Neutrophil (primary cell): ENCODE measurements at regions not wholly inside any gene's neighbourhood (a gene's known extent, or its start where the extent isn't known, plus 50 kb on each side); places are given as distances from the start of the nearest gene placed in this dataset.

Experiments used
- H3K27ac ChIP-seq: fragments of 200-600 bp; sonication (generic); 2 replicates; pipeline ENCODE4 v1.5.1; 2016; ENCODE audit warnings: mild to moderate bottlenecking, moderate library complexity
- H3K27me3 ChIP-seq: fragments of 200-600 bp; sonication (generic); 2 replicates; pipeline ENCODE4 v1.6.0; 2016; ENCODE audit warnings: mild to moderate bottlenecking
- H3K36me3 ChIP-seq: fragments of 200-600 bp; sonication (generic); 2 replicates; pipeline ENCODE4 v1.5.1; 2017
- H3K4me1 ChIP-seq, 2 experiments: fragments of 200-600 bp in 1 of 2; sonication (generic) in 1 of 2; 1 replicate in 1 of 2; 2 replicates in 1 of 2; pipeline versions ENCODE4 v1.5.1 to v1.6.1; 2013 to 2016; ENCODE audit warnings: low read depth in 1 of 2, low read length in 1 of 2, mild to moderate bottlenecking in 1 of 2, moderate library complexity in 1 of 2; ENCODE audit not compliant: control insufficient read depth in 1 of 2, insufficient read depth in 1 of 2
- H3K4me3 ChIP-seq, 2 experiments: fragments of 200-600 bp in 1 of 2; sonication (generic) in 1 of 2; 1 replicate in 1 of 2; 2 replicates in 1 of 2; pipeline ENCODE4 v1.5.1; 2013 to 2016; ENCODE audit warnings: low read depth in 1 of 2, low read length in 1 of 2, mild to moderate bottlenecking in 1 of 2, moderate library complexity in 1 of 2
- H3K9me3 ChIP-seq: fragments of 200-600 bp; sonication (generic); 2 replicates; pipeline ENCODE4 v1.5.1; 2016
- TF ChIP-seq, protein P1 (sequence below): fragments of 200-600 bp; sonication (generic); IDR thresholded peaks from 2 replicates; pipeline ENCODE4 v1.5.1; 2016; ENCODE audit warnings: antibody characterized with exemption

DNA sequence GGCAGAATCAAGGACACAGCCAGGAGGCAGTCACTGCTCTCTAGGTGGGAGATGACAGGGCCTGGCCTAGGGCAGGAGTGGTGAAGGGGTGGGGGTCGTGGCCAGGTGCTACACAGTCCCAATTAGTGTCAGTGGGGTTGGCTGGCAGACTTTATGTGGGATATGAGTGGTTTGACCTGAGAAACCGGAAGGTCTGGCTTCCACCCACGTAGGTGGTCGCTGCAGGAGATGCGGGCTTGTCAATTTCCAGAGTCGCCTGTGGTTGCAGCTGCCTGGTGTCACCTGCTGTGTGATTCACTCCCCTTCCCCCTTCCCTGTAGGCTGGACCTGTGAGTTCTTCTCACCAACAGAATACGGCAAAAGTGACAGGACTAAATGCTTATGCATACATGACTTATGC lies 124.3 kb downstream of the KLF6 start:
- no peak overlapping the region for H3K27ac ChIP-seq
- H3K9me3 ChIP-seq = no peaks in the 10 kb centered on the region
- no peak overlapping the region for H3K4me3 ChIP-seq
- H3K27me3 ChIP-seq = no peaks in the 10 kb centered on the region
- H3K36me3 ChIP-seq = no peaks in the 10 kb centered on the region
- TF ChIP-seq, protein P1, sequence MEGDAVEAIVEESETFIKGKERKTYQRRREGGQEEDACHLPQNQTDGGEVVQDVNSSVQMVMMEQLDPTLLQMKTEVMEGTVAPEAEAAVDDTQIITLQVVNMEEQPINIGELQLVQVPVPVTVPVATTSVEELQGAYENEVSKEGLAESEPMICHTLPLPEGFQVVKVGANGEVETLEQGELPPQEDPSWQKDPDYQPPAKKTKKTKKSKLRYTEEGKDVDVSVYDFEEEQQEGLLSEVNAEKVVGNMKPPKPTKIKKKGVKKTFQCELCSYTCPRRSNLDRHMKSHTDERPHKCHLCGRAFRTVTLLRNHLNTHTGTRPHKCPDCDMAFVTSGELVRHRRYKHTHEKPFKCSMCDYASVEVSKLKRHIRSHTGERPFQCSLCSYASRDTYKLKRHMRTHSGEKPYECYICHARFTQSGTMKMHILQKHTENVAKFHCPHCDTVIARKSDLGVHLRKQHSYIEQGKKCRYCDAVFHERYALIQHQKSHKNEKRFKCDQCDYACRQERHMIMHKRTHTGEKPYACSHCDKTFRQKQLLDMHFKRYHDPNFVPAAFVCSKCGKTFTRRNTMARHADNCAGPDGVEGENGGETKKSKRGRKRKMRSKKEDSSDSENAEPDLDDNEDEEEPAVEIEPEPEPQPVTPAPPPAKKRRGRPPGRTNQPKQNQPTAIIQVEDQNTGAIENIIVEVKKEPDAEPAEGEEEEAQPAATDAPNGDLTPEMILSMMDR = no peak
- peaks cover 25 to 31% of the 10 kb centered on the region in 2 experiments for H3K4me1 ChIP-seq

DNA sequence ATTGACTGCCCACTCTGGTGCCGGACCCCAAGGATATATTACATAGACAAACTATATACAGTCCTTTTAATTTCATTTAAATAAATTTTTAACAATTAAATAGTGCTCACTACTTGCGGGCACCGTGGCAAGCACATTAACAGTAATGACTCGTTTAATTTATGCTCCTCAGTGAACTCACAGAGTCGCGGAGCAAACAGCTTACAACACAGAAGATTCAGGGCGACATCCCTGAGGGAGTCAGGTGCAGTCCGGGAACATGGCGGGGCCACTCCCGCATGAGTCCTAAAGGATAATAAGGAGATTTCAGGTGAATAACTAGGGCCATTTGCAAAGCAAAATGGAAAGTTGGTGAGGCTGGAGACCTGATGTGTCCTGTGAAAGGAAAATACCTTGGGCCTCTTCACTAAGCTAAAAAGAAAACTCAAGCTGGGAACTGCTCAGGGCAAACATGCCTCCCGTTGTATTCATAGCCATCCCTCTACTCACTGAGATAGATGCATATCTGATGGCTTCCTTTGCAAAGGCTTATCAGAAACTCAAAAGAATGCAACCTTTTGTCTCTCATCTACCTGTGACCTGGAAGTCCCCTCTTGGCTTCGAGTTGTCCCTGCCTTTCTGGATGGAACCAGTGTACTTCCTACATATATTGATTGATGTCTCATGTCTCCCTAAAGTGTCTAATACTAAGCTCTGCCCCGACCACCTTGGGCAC lies 125.6 kb downstream of the KLF6 start:
- TF ChIP-seq, protein P1 = no peak
- no peaks in the 10 kb centered on the region for H3K9me3 ChIP-seq
- no peak overlapping the region for H3K27ac ChIP-seq
- no peaks in the 10 kb centered on the region for H3K27me3 ChIP-seq
- H3K4me3 ChIP-seq = no peak overlapping the region
- H3K4me1 ChIP-seq = peaks cover 33% of the 10 kb centered on the region in 2 experiments
- H3K36me3 ChIP-seq = no peaks in the 10 kb centered on the region

DNA sequence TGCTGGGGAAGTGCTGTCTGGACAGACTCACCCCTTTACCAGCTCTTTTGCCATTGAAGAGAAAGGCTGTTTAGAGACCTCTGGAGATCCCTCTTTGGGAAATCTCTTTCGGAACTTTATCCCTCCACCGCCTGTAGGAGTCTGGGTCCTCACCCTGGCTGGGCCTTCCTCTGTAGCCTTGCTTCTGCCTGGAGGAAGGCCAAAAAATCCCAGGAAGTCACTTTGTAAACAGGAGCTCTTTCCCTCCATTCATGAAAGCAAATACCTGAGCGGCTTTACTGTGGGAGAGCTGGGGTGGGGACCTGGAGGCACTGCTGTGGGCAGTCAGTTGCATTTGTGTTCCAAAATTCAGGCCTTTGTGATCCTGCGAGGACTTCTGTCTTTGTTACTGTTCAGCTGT lies 126.2 kb downstream of the KLF6 start:
- Histone ChIP-seq H3K9me3 (no peaks in the 10 kb centered on the region), H3K27me3 (no peaks in the 10 kb centered on the region), H3K27ac (no peak overlapping the region), H3K4me3 (no peak overlapping the region), H3K36me3 (no peaks in the 10 kb centered on the region), H3K4me1 (peaks cover 35 to 39% of the 10 kb centered on the region in 2 experiments)
- TF ChIP-seq, protein P1 = no peak

DNA sequence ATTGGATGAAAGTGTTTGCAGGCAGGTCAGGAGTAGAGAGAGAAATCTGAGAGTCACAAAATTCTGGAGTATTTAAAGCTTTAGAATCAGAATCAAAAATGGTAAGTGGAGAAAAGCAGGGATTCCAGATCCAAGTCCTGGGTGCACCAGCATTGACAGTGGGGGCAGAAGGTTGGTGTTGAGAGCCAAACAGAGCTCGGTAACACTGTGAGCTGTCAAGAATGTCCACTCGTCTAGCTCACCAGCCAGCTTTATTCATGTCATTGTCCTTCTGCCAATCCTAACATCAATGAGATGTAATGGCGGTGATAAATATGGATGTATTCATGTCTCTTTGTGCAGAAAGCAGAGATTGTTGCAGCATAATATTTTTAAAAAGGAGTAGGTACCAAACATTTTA lies 128.8 kb downstream of the KLF6 start:
- H3K4me3 ChIP-seq = peak overlapping the region in 1 of 2 experiments; percentile 41
- peak overlapping the region; percentile 91 for H3K27ac ChIP-seq
- H3K4me1 ChIP-seq = peaks cover 31 to 44% of the 10 kb centered on the region in 2 experiments
- H3K36me3 ChIP-seq = no peaks in the 10 kb centered on the region
- TF ChIP-seq, protein P1 = no peak
- H3K9me3 ChIP-seq = no peaks in the 10 kb centered on the region
- no peaks in the 10 kb centered on the region for H3K27me3 ChIP-seq

DNA sequence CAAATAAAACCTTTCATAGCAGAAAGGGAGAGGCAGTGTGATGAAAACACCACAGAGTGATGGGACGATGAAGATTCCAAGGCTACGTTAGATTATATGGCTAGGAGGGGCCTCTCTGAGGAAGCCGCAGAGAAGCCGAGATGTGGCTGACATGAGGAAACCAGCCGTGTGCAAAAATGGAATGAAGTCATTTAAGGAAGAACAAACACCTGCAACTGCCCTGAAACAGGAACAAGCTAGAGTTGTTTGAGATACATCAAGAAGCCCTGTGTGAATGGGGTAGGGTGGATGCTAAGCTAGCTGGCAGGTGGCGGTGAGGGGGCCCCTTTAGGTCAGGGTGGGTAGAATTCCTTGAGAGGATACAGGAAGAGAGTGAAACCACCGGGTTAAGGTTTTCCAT lies 129.5 kb downstream of the KLF6 start:
- Histone ChIP-seq H3K4me1 (peaks cover 31 to 44% of the 10 kb centered on the region in 2 experiments), H3K4me3 (peak overlapping the region; percentile 31 to 41), H3K36me3 (no peaks in the 10 kb centered on the region), H3K27ac (peak overlapping the region; percentile 91), H3K9me3 (no peaks in the 10 kb centered on the region), H3K27me3 (no peaks in the 10 kb centered on the region)
- TF ChIP-seq, protein P1 = no peak
